A673 (cell line): ENCODE measurements at regions not wholly inside any gene's neighbourhood (a gene's known extent, or its start where the extent isn't known, plus 50 kb on each side); places are given as distances from the start of the nearest gene placed in this dataset.

ENCODE experiments used
- BruUV-seq: library from RNA; stranded (reverse); fragments of 400-500 nt; replicated peaks from 2 replicates; lab custom pipeline; 2021; lab: Mats Ljungman, UMichigan
- CTCF ChIA-PET: fragments of 300-600 bp; sonication (Branson Sonifier 250); formaldehyde crosslinking; loops from one replicate; lab custom pipeline; 2022; ENCODE audit warnings: antibody characterized with exemption; lab: Charles Lee
- POLR2A ChIA-PET: fragments of 300-600 bp; sonication (Branson Sonifier 250); formaldehyde crosslinking; loops from one replicate; lab custom pipeline; 2022; ENCODE audit warnings: antibody characterized with exemption; ENCODE audit not compliant: low non-redundant PET; lab: Charles Lee
- DNase-seq: peaks from one replicate; pipeline ENCODE4 v3.0.0-alpha.2; 2015; ENCODE audit warnings: low spot score
- H3K27ac ChIP-seq: fragments of 200-600 bp; sonication (generic); 2 replicates; pipeline ENCODE4 v1.5.1; 2016; ENCODE audit warnings: mixed run types, low read depth, mild to moderate bottlenecking, mixed read lengths, antibody characterized with exemption, low read length; ENCODE audit not compliant: poor library complexity, severe bottlenecking
- H3K27me3 ChIP-seq: fragments of 200-600 bp; sonication (generic); replicated peaks from 2 replicates; pipeline ENCODE4 v1.6.1; 2017; ENCODE audit warnings: mixed run types, low read depth, mild to moderate bottlenecking, mixed read lengths, antibody characterized with exemption, low read length; ENCODE audit not compliant: insufficient read depth, poor library complexity
- H3K36me3 ChIP-seq: fragments of 200-600 bp; sonication (generic); 2 replicates; pipeline ENCODE4 v1.6.1; 2016; ENCODE audit warnings: mixed run types, mild to moderate bottlenecking, mixed read lengths, antibody characterized with exemption, low read length; ENCODE audit not compliant: insufficient read depth, poor library complexity, severe bottlenecking
- H3K4me1 ChIP-seq: fragments of 200-600 bp; sonication (generic); 2 replicates; pipeline ENCODE4 v1.6.1; 2017; ENCODE audit warnings: mixed run types, mild to moderate bottlenecking, mixed read lengths, antibody characterized with exemption, low read length; ENCODE audit not compliant: insufficient read depth, poor library complexity, severe bottlenecking
- H3K4me3 ChIP-seq: fragments of 200-600 bp; sonication (generic); 2 replicates; pipeline ENCODE4 v1.5.1; 2016; ENCODE audit warnings: low read depth, mixed run types, mild to moderate bottlenecking, mixed read lengths, low read length; ENCODE audit not compliant: poor library complexity, severe bottlenecking
- H3K9me3 ChIP-seq: fragments of 200-600 bp; sonication (generic); 2 replicates; pipeline ENCODE4 v1.6.1; 2016; ENCODE audit warnings: mixed run types, low read depth, mild to moderate bottlenecking, mixed read lengths, antibody characterized with exemption, low read length; ENCODE audit not compliant: poor library complexity, severe bottlenecking
- EZH2 ChIP-seq: fragments of 200-600 bp; sonication (generic); IDR thresholded peaks from 2 replicates; pipeline ENCODE4 v1.6.1; 2017; ENCODE audit warnings: borderline replicate concordance, low read depth, mild to moderate bottlenecking, mixed read lengths, antibody characterized with exemption, low read length; ENCODE audit not compliant: poor library complexity, severe bottlenecking
- intact Hi-C: fragments of 100-400 bp; cut with micrococcal nuclease; formaldehyde crosslinking; loops from one replicate; pipeline ENCODE4 v1.10.0; 2022; ENCODE audit not compliant: unreplicated experiment
- TF ChIP-seq, protein P1 (sequence below): fragments of 300-800, 200-600 bp; sonication (generic); conservative IDR thresholded peaks from 2 replicates; pipeline ENCODE4 v1.5.1; 2017; ENCODE audit warnings: low read depth, mild to moderate bottlenecking, antibody characterized with exemption, low read length, moderate library complexity, mixed read lengths

DNA sequence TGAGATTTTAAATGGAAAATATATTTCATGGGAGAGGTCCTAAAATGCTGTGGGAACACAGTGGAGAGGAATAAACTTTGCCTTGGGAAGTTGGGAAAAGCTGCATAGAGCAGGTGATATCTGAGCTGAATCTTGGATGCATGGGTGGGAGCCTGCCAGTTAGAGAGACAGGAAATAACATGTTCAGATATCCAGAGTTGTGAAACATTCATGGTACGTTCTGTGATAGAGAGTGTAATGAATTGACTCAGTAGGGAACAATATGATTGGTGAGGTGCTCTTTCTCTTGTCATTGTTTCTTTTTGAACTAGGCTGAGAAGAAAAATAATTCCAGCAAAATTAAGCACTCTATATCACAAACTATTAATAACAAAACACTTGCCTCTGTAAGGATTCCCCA, 72.8 kb downstream of the RPS12 start:
- DNase-seq: no peak
- TF ChIP-seq, protein P1, sequence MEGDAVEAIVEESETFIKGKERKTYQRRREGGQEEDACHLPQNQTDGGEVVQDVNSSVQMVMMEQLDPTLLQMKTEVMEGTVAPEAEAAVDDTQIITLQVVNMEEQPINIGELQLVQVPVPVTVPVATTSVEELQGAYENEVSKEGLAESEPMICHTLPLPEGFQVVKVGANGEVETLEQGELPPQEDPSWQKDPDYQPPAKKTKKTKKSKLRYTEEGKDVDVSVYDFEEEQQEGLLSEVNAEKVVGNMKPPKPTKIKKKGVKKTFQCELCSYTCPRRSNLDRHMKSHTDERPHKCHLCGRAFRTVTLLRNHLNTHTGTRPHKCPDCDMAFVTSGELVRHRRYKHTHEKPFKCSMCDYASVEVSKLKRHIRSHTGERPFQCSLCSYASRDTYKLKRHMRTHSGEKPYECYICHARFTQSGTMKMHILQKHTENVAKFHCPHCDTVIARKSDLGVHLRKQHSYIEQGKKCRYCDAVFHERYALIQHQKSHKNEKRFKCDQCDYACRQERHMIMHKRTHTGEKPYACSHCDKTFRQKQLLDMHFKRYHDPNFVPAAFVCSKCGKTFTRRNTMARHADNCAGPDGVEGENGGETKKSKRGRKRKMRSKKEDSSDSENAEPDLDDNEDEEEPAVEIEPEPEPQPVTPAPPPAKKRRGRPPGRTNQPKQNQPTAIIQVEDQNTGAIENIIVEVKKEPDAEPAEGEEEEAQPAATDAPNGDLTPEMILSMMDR: no peak
- no peak for TF ChIP-seq EZH2
- no TSS peak for BruUV-seq
- Histone ChIP-seq H3K27ac (no peak overlapping the region), H3K4me3 (no peak overlapping the region), H3K27me3 (no peaks in the 10 kb centered on the region), H3K4me1 (no peaks in the 10 kb centered on the region), H3K9me3 (no peaks in the 10 kb centered on the region), H3K36me3 (no peaks in the 10 kb centered on the region)
- CTCF ChIA-PET: no interaction called here
- intact Hi-C loops: no loop called here
- POLR2A ChIA-PET: no interaction called here

DNA sequence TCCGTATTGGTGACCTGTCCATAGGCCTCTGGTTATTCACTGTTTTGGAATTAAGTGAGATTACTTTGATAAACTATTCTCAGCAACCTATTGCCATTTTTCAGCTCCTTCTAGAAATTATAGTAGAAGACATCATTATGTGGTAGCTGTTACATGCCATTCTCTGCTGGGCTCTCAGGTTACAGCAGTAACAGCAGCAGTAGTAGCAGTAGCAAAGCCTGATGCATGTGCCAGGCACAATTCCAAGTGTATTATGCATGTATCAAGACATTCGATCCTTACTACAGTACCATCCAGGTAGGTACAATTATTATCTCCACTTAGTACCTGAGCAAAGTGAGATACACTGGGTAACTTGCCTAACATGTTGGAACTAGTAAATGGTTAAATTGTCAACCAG, 74.3 kb downstream of the RPS12 start:
- CTCF ChIA-PET: no interaction called here
- BruUV-seq: no TSS peak
- TF ChIP-seq, protein P1: no peak
- TF ChIP-seq EZH2: no peak
- H3K27ac ChIP-seq: no peak overlapping the region
- H3K4me1 ChIP-seq: peaks cover 5% of the 10 kb centered on the region
- POLR2A ChIA-PET: no interaction called here
- H3K27me3 ChIP-seq: no peaks in the 10 kb centered on the region
- H3K4me3 ChIP-seq: no peak overlapping the region
- intact Hi-C loops: no loop called here
- H3K9me3 ChIP-seq: no peaks in the 10 kb centered on the region
- H3K36me3 ChIP-seq: no peaks in the 10 kb centered on the region
- DNase-seq: no peak

DNA sequence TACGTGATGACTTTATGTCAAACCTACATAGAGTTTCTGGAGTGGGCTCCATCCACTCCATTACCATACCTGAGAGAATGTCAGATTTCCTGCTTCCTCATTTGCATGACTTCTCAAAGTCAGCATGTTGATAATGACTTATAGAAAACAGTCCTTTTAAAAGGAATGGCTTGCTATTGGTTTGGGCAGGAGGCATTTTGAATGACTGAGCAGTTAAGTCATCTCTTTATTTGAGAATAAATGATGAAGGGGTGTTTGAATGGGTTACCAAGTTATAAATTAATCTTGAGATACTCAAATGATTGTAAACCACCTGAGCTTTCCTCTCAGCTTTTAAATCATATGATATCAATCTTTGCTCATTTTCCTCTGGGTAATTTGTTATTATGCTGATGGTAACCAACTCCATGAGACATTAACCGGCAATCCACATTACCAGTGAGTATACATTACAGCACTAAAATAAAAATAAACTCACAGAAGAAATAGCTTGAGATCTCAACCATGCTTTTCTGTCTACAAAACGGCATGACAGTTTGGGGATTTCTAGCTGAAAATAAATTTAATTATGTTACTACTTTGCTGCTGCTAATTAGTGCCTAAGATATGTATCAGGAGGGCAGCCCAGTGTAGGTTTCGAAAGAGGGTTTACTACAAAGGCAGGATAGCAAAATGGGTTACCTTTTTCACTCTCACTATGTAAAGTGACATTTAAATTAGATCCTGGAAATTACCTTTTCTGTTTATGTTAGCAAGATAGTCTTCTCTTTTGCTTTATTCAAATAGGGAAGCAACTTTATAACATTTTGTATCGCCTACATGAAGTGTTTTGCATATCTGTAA, 78.8 kb downstream of the RPS12 start:
- POLR2A ChIA-PET: interaction anchor here (0.6 kb wide), 1 partner anchor 34 kb away, joined by 3 read pairs; no protein-coding TSS in a partner anchor
- intact Hi-C loops: no loop called here
- Histone ChIP-seq H3K4me3 (no peak overlapping the region), H3K27ac (no peak overlapping the region), H3K4me1 (peaks cover 5% of the 10 kb centered on the region), H3K9me3 (no peaks in the 10 kb centered on the region), H3K36me3 (no peaks in the 10 kb centered on the region), H3K27me3 (no peaks in the 10 kb centered on the region)
- TF ChIP-seq, protein P1: no peak
- no peak for TF ChIP-seq EZH2
- CTCF ChIA-PET: no interaction called here
- no peak for DNase-seq
- no TSS peak for BruUV-seq
